ENCODE measurements at regions not wholly inside any gene's neighbourhood (a gene's known extent, or its start where the extent isn't known, plus 50 kb on each side); places are given as distances from the start of the nearest gene placed in this dataset.

- H3K4me3 Mint-ChIP-seq (ENCODE audit: low read depth): no peak overlapping the region
- peaks cover 2% of the 10 kb centered on the region for H3K4me1 Mint-ChIP-seq (ENCODE audit: low read depth)
Measured at GRCh38 chr6:2378046-2378657, 132.7 kb upstream of the GMDS start.

GRCh38 chr6:2376429-2377355, 131.3 kb upstream of the GMDS start:
- Mint-ChIP-seq H3K4me1 (ENCODE audit: low read depth) (peaks cover 2% of the 10 kb centered on the region), H3K27me3 (ENCODE audit: low read depth) (no peaks in the 10 kb centered on the region), H3K27ac (no peak overlapping the region), H3K9me3 (no peaks in the 10 kb centered on the region), H3K36me3 (ENCODE audit: low read depth) (no peaks in the 10 kb centered on the region), H3K4me3 (ENCODE audit: low read depth) (no peak overlapping the region)
- intact Hi-C loops (cut with micrococcal nuclease): no loop called here
- DNase-seq (ENCODE audit: low spot score): no peak

More at GRCh38 chr6:2378046-2378657, 132.7 kb upstream of the GMDS start:
- no peak overlapping the region for H3K27ac Mint-ChIP-seq
- no peaks in the 10 kb centered on the region for H3K27me3 Mint-ChIP-seq (ENCODE audit: low read depth)
- intact Hi-C loops (cut with micrococcal nuclease): no loop called here
- DNase-seq (ENCODE audit: low spot score): no peak
- H3K36me3 Mint-ChIP-seq (ENCODE audit: low read depth): no peaks in the 10 kb centered on the region
- H3K9me3 Mint-ChIP-seq: no peaks in the 10 kb centered on the region

GRCh38 chr6:2375443-2375842, 130.0 kb upstream of the GMDS start:
- Mint-ChIP-seq H3K4me3 (ENCODE audit: low read depth) (no peak overlapping the region), H3K36me3 (ENCODE audit: low read depth) (no peaks in the 10 kb centered on the region), H3K4me1 (ENCODE audit: low read depth) (peaks cover 2% of the 10 kb centered on the region), H3K27me3 (ENCODE audit: low read depth) (no peaks in the 10 kb centered on the region), H3K27ac (no peak overlapping the region), H3K9me3 (no peaks in the 10 kb centered on the region)
- no peak for DNase-seq (ENCODE audit: low spot score)
- intact Hi-C loops (cut with micrococcal nuclease): no loop called here

- Mint-ChIP-seq H3K4me1 (ENCODE audit: low read depth) (peaks cover 5% of the 10 kb centered on the region), H3K27me3 (ENCODE audit: low read depth) (no peaks in the 10 kb centered on the region), H3K36me3 (ENCODE audit: low read depth) (no peaks in the 10 kb centered on the region), H3K9me3 (no peaks in the 10 kb centered on the region), H3K4me3 (ENCODE audit: low read depth) (no peak overlapping the region), H3K27ac (no peak overlapping the region)
- DNase-seq (ENCODE audit: low spot score): no peak
- intact Hi-C loops (cut with micrococcal nuclease): no loop called here
Measured at GRCh38 chr6:2369606-2370005, 124.2 kb upstream of the GMDS start.

GRCh38 chr6:2363211-2363610, 117.8 kb upstream of the GMDS start:
- intact Hi-C loops (cut with micrococcal nuclease): no loop called here
- Mint-ChIP-seq H3K27ac (no peak overlapping the region), H3K4me3 (ENCODE audit: low read depth) (no peak overlapping the region), H3K27me3 (ENCODE audit: low read depth) (no peaks in the 10 kb centered on the region), H3K9me3 (no peaks in the 10 kb centered on the region), H3K36me3 (ENCODE audit: low read depth) (no peaks in the 10 kb centered on the region), H3K4me1 (ENCODE audit: low read depth) (no peaks in the 10 kb centered on the region)
- DNase-seq (ENCODE audit: low spot score): no peak

GRCh38 chr6:2361195-2361594, 115.8 kb upstream of the GMDS start:
- Mint-ChIP-seq H3K27me3 (ENCODE audit: low read depth) (no peaks in the 10 kb centered on the region), H3K4me1 (ENCODE audit: low read depth) (no peaks in the 10 kb centered on the region), H3K4me3 (ENCODE audit: low read depth) (no peak overlapping the region), H3K36me3 (ENCODE audit: low read depth) (no peaks in the 10 kb centered on the region), H3K9me3 (no peaks in the 10 kb centered on the region), H3K27ac (no peak overlapping the region)
- intact Hi-C loops (cut with micrococcal nuclease): no loop called here
- DNase-seq (ENCODE audit: low spot score): no peak

- DNase-seq (ENCODE audit: low spot score): no peak
- Mint-ChIP-seq H3K4me3 (ENCODE audit: low read depth) (no peak overlapping the region), H3K9me3 (no peaks in the 10 kb centered on the region), H3K27me3 (ENCODE audit: low read depth) (no peaks in the 10 kb centered on the region), H3K27ac (no peak overlapping the region), H3K36me3 (ENCODE audit: low read depth) (no peaks in the 10 kb centered on the region), H3K4me1 (ENCODE audit: low read depth) (no peaks in the 10 kb centered on the region)
- intact Hi-C loops (cut with micrococcal nuclease): no loop called here
Measured at GRCh38 chr6:2360716-2361115, 115.3 kb upstream of the GMDS start.

- intact Hi-C loops (cut with micrococcal nuclease): no loop called here
- DNase-seq (ENCODE audit: low spot score): no peak
- no peaks in the 10 kb centered on the region for H3K9me3 Mint-ChIP-seq
- no peaks in the 10 kb centered on the region for H3K4me1 Mint-ChIP-seq (ENCODE audit: low read depth)
- H3K36me3 Mint-ChIP-seq (ENCODE audit: low read depth): no peaks in the 10 kb centered on the region
- peaks cover under 1% of the 10 kb centered on the region for H3K27me3 Mint-ChIP-seq (ENCODE audit: low read depth)
- H3K27ac Mint-ChIP-seq: no peak overlapping the region
- no peak overlapping the region for H3K4me3 Mint-ChIP-seq (ENCODE audit: low read depth)
Measured at GRCh38 chr6:2360126-2360525, 114.7 kb upstream of the GMDS start.

- DNase-seq (ENCODE audit: low spot score): no peak
- no peak overlapping the region for H3K27ac Mint-ChIP-seq
- H3K27me3 Mint-ChIP-seq (ENCODE audit: low read depth): peaks cover 1% of the 10 kb centered on the region
- intact Hi-C loops (cut with micrococcal nuclease): loop anchor here (2.0 to 10.0 kb wide), 4 partner anchors 146 to 758 kb away; no protein-coding TSS in a partner anchor
- no peak overlapping the region for H3K4me3 Mint-ChIP-seq (ENCODE audit: low read depth)
- no peaks in the 10 kb centered on the region for H3K9me3 Mint-ChIP-seq
- H3K36me3 Mint-ChIP-seq (ENCODE audit: low read depth): no peaks in the 10 kb centered on the region
- no peaks in the 10 kb centered on the region for H3K4me1 Mint-ChIP-seq (ENCODE audit: low read depth)
Measured at GRCh38 chr6:2355150-2355549, 109.7 kb upstream of the GMDS start.

GRCh38 chr6:2354138-2354491, 108.7 kb upstream of the GMDS start:
- no peaks in the 10 kb centered on the region for H3K36me3 Mint-ChIP-seq (ENCODE audit: low read depth)
- H3K4me3 Mint-ChIP-seq (ENCODE audit: low read depth): no peak overlapping the region
- no peak overlapping the region for H3K27ac Mint-ChIP-seq
- DNase-seq (ENCODE audit: low spot score): no peak
- H3K27me3 Mint-ChIP-seq (ENCODE audit: low read depth): peaks cover 1% of the 10 kb centered on the region
- H3K9me3 Mint-ChIP-seq: no peaks in the 10 kb centered on the region
- intact Hi-C loops (cut with micrococcal nuclease): loop anchor here (1.0 to 10.0 kb wide), 5 partner anchors 145 to 757 kb away; no protein-coding TSS in a partner anchor
- H3K4me1 Mint-ChIP-seq (ENCODE audit: low read depth): no peaks in the 10 kb centered on the region

GRCh38 chr6:2353412-2354137, 108.2 kb upstream of the GMDS start:
- Mint-ChIP-seq H3K4me3 (ENCODE audit: low read depth) (no peak overlapping the region), H3K9me3 (no peaks in the 10 kb centered on the region), H3K27me3 (ENCODE audit: low read depth) (peaks cover 1% of the 10 kb centered on the region), H3K36me3 (ENCODE audit: low read depth) (no peaks in the 10 kb centered on the region), H3K4me1 (ENCODE audit: low read depth) (no peaks in the 10 kb centered on the region), H3K27ac (no peak overlapping the region)
- intact Hi-C loops (cut with micrococcal nuclease): loop anchor here (1.0 to 10.0 kb wide), 5 partner anchors 145 to 757 kb away; no protein-coding TSS in a partner anchor
- peak; percentile 29 for DNase-seq (ENCODE audit: low spot score)

- intact Hi-C loops (cut with micrococcal nuclease): loop anchor here (10.0 kb wide), 2 partner anchors 247 to 283 kb away; no protein-coding TSS in a partner anchor
- DNase-seq (ENCODE audit: low spot score): no peak
- H3K27ac Mint-ChIP-seq: no peak overlapping the region
- H3K9me3 Mint-ChIP-seq: no peaks in the 10 kb centered on the region
- peaks cover 1% of the 10 kb centered on the region for H3K27me3 Mint-ChIP-seq (ENCODE audit: low read depth)
- H3K36me3 Mint-ChIP-seq (ENCODE audit: low read depth): no peaks in the 10 kb centered on the region
- H3K4me3 Mint-ChIP-seq (ENCODE audit: low read depth): no peak overlapping the region
- H3K4me1 Mint-ChIP-seq (ENCODE audit: low read depth): no peaks in the 10 kb centered on the region
Measured at GRCh38 chr6:2351807-2352431, 106.5 kb upstream of the GMDS start.
